HG03196 (cell line): ENCODE measurements at regions not wholly inside any gene's neighbourhood (a gene's known extent, or its start where the extent isn't known, plus 50 kb on each side); places are given as distances from the start of the nearest gene placed in this dataset.

ENCODE experiments used
- ATAC-seq: cut with Tn5 transposase; IDR thresholded peaks from one replicate; pipeline ENCODE4 v1.9.1; 2021; ENCODE audit not compliant: unreplicated experiment

GRCh38 chr1:185375583-185375982, 58.5 kb upstream of the IVNS1ABP start:
- ATAC-seq = no peak

DNA sequence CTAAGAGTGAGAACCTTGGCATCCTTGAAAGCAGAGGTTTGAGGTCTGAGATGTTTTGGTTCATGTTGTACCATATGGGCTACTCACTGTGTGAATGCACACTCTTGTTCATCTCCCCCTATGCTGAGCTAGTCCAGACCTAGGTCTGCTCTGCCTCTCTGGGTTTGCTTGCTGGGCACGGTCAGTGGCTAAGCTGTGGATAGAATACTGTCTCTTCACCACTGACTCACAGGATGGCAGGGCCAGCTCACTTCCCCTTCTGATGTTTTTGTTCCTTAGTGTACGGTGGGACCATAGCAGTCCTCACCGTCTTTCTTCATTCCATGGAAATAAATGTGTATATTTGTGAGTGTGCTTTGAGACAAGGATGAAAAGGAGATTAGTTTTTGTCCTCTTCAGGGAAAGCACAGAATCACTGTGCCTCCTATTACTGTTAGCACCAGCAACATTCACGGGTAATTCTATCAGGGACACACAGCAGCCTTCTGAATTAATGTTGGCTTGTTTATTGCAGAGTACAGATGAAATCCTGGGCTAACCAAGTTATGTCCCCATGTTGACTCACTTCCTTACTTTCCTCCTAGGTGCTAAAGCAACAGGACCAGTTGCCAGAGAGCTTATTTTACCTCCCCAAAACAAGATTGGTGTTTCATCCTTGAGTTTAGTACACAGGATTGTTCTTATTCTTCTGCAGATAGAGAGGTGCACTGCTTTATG, 56.9 kb upstream of the IVNS1ABP start:
- ATAC-seq = no peak

- ATAC-seq = no peak
Observed at GRCh38 chr1:185369786-185370185, 52.7 kb upstream of the IVNS1ABP start.

GRCh38 chr1:185368913-185369491, 52.0 kb upstream of the IVNS1ABP start:
- no peak for ATAC-seq

GRCh38 chr1:185368313-185368855, 51.3 kb upstream of the IVNS1ABP start:
- no peak for ATAC-seq

- no peak for ATAC-seq
Observed at GRCh38 chr1:185367218-185367617, 50.2 kb upstream of the IVNS1ABP start.
